SK-N-SH treated with all-trans-retinoic acid at 6 μM for 48 hours (cell line): ENCODE measurements at regions not wholly inside any gene's neighbourhood (a gene's known extent, or its start where the extent isn't known, plus 50 kb on each side); places are given as distances from the start of the nearest gene placed in this dataset.

ENCODE experiments used
- ATAC-seq: fragments of 200-7000 bp; cut with Tn5 transposase; 3 replicates; pipeline ENCODE4 v1.9.1; 2020; ENCODE audit warnings: mild to moderate bottlenecking, moderate library complexity
- ARNTL ChIP-seq: fragments of 450-650 bp; formaldehyde crosslinking; IDR thresholded peaks from 2 replicates; pipeline ENCODE4 v1.5.0; 2020; ENCODE audit warnings: low read depth, mild to moderate bottlenecking, moderate library complexity, borderline replicate concordance
- BACH2 ChIP-seq: fragments of 250-450 bp; sonication (Bioruptor Pico); IDR thresholded peaks from 2 replicates; pipeline ENCODE4 v1.9.0; 2021; ENCODE audit warnings: mild to moderate bottlenecking, borderline replicate concordance
- CSDC2 ChIP-seq: fragments of 250-450 bp; sonication (Bioruptor Pico); IDR thresholded peaks from 2 replicates; pipeline ENCODE4 v1.5.0; 2020; ENCODE audit warnings: mild to moderate bottlenecking, moderate library complexity
- ESRRG ChIP-seq: fragments of 250-450 bp; sonication (Bioruptor Pico); IDR thresholded peaks from 2 replicates; pipeline ENCODE4 v1.6.1; 2021; ENCODE audit warnings: mild to moderate bottlenecking
- GLIS3 ChIP-seq: fragments of 250-450 bp; sonication (Bioruptor Pico); IDR thresholded peaks from 2 replicates; pipeline ENCODE4 v1.5.0; 2020; ENCODE audit warnings: mild to moderate bottlenecking, moderate library complexity
- ISL1 ChIP-seq: fragments of 250-450 bp; sonication (Bioruptor Pico); IDR thresholded peaks from 2 replicates; pipeline ENCODE4 v2.1.2; 2022; ENCODE audit warnings: mild to moderate bottlenecking, moderate library complexity
- OSR1 ChIP-seq: fragments of 250-450 bp; sonication (Bioruptor Pico); IDR thresholded peaks from 2 replicates; pipeline ENCODE4 v1.8.0; 2022; ENCODE audit warnings: moderate library complexity, mild to moderate bottlenecking, inconsistent platforms
- PPARA ChIP-seq: fragments of 250-450 bp; sonication (Bioruptor Pico); IDR thresholded peaks from 2 replicates; pipeline ENCODE4 v1.5.0; 2020; ENCODE audit warnings: mild to moderate bottlenecking, borderline replicate concordance
- RARB ChIP-seq: fragments of 250-450 bp; sonication (Bioruptor Pico); IDR thresholded peaks from 2 replicates; pipeline ENCODE4 v1.8.0; 2021; ENCODE audit warnings: mild to moderate bottlenecking, moderate library complexity
- SNAI2 ChIP-seq: fragments of 250-450 bp; sonication (Bioruptor Pico); IDR thresholded peaks from 2 replicates; pipeline ENCODE4 v1.5.0; 2020; ENCODE audit warnings: mild to moderate bottlenecking, moderate library complexity
- TOX ChIP-seq: fragments of 250-450 bp; sonication (Bioruptor Pico); IDR thresholded peaks from 2 replicates; pipeline ENCODE4 v1.8.0; 2021; ENCODE audit warnings: mild to moderate bottlenecking, moderate library complexity, borderline replicate concordance
- ZC3H10 ChIP-seq: fragments of 250-450 bp; sonication (Bioruptor Pico); IDR thresholded peaks from 2 replicates; pipeline ENCODE4 v1.5.1; 2021; ENCODE audit warnings: mild to moderate bottlenecking, moderate library complexity
- ZFP3 ChIP-seq: fragments of 250-450 bp; sonication (Bioruptor Pico); IDR thresholded peaks from 2 replicates; pipeline ENCODE4 v1.5.0; 2020; ENCODE audit warnings: mild to moderate bottlenecking, moderate library complexity
- ZFP30 ChIP-seq: fragments of 450-650 bp; formaldehyde crosslinking; IDR thresholded peaks from 2 replicates; pipeline ENCODE4 v1.5.0; 2022; ENCODE audit warnings: mild to moderate bottlenecking, moderate library complexity
- ZNF565 ChIP-seq: fragments of 450-650 bp; formaldehyde crosslinking; conservative IDR thresholded peaks from 2 replicates; pipeline ENCODE4 v1.5.0; 2020; ENCODE audit warnings: low read depth, mild to moderate bottlenecking, moderate library complexity
- ZNF70 ChIP-seq: fragments of 450-650 bp; formaldehyde crosslinking; IDR thresholded peaks from 2 replicates; pipeline ENCODE4 v1.5.0; 2020; ENCODE audit warnings: mild to moderate bottlenecking, moderate library complexity
- ZNF8 ChIP-seq: fragments of 450-650 bp; formaldehyde crosslinking; IDR thresholded peaks from 2 replicates; pipeline ENCODE4 v1.5.0; 2020; ENCODE audit warnings: mild to moderate bottlenecking, moderate library complexity
- TF ChIP-seq, protein P1 (sequence below): fragments of 250-450 bp; sonication (Bioruptor Pico); IDR thresholded peaks from 2 replicates; pipeline ENCODE4 v1.8.0; 2021; ENCODE audit warnings: low read depth, mild to moderate bottlenecking, moderate library complexity, borderline replicate concordance
- TF ChIP-seq, protein P2 (sequence below): fragments of 250-450 bp; sonication (Bioruptor Pico); IDR thresholded peaks from 2 replicates; pipeline ENCODE4 v1.8.0; 2020; ENCODE audit warnings: mild to moderate bottlenecking, moderate library complexity, borderline replicate concordance
- TF ChIP-seq, protein P3 (sequence below): fragments of 250-450 bp; sonication (Bioruptor Pico); IDR thresholded peaks from 2 replicates; pipeline ENCODE4 v1.5.1; 2021; ENCODE audit warnings: mild to moderate bottlenecking, moderate library complexity
- TF ChIP-seq, protein P4 (sequence below): fragments of 250-450 bp; sonication (Bioruptor Pico); IDR thresholded peaks from 2 replicates; pipeline ENCODE4 v1.5.0; 2020; ENCODE audit warnings: mild to moderate bottlenecking, moderate library complexity

DNA sequence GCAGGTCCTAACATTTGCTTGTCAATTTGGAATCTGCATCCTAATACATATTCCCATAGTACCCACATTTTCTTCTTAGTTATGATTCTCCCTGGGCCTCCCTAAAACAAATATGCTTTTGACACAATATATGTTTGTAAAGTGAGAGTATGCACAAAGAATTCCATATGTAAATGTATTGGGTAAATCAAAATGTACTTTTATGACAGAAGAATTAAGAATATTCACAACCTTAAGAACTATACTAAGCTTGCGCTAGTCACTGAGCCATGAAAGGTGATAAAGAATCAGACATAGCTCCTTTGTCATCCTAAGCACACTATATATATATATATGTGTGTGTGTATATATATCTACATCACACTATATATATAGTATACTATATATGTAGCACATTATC lies 438.5 kb downstream of the ACTL7B start:
- ATAC-seq: no peak
- TF ChIP-seq ZC3H10 (no peak), PPARA (no peak), CSDC2 (CRISPR knock-in tag) (no peak), ZFP30 (CRISPR knock-in tag) (no peak), ZNF565 (CRISPR knock-in tag) (no peak), ISL1 (CRISPR knock-in tag) (no peak), ARNTL (CRISPR knock-in tag) (no peak), GLIS3 (no peak), ZFP3 (CRISPR knock-in tag) (no peak), TOX (no peak), SNAI2 (CRISPR knock-in tag) (no peak), ESRRG (CRISPR knock-in tag) (no peak), OSR1 (CRISPR knock-in tag) (no peak), ZNF8 (CRISPR knock-in tag) (no peak), BACH2 (no peak)
- TF ChIP-seq, protein P1, sequence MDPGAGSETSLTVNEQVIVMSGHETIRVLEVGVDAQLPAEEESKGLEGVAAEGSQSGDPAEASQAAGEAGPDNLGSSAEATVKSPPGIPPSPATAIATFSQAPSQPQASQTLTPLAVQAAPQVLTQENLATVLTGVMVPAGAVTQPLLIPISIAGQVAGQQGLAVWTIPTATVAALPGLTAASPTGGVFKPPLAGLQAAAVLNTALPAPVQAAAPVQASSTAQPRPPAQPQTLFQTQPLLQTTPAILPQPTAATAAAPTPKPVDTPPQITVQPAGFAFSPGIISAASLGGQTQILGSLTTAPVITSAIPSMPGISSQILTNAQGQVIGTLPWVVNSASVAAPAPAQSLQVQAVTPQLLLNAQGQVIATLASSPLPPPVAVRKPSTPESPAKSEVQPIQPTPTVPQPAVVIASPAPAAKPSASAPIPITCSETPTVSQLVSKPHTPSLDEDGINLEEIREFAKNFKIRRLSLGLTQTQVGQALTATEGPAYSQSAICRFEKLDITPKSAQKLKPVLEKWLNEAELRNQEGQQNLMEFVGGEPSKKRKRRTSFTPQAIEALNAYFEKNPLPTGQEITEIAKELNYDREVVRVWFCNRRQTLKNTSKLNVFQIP (CRISPR knock-in tag): no peak
- TF ChIP-seq, protein P2, sequence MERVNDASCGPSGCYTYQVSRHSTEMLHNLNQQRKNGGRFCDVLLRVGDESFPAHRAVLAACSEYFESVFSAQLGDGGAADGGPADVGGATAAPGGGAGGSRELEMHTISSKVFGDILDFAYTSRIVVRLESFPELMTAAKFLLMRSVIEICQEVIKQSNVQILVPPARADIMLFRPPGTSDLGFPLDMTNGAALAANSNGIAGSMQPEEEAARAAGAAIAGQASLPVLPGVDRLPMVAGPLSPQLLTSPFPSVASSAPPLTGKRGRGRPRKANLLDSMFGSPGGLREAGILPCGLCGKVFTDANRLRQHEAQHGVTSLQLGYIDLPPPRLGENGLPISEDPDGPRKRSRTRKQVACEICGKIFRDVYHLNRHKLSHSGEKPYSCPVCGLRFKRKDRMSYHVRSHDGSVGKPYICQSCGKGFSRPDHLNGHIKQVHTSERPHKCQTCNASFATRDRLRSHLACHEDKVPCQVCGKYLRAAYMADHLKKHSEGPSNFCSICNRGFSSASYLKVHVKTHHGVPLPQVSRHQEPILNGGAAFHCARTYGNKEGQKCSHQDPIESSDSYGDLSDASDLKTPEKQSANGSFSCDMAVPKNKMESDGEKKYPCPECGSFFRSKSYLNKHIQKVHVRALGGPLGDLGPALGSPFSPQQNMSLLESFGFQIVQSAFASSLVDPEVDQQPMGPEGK (CRISPR knock-in tag): no peak
- TF ChIP-seq, protein P3, sequence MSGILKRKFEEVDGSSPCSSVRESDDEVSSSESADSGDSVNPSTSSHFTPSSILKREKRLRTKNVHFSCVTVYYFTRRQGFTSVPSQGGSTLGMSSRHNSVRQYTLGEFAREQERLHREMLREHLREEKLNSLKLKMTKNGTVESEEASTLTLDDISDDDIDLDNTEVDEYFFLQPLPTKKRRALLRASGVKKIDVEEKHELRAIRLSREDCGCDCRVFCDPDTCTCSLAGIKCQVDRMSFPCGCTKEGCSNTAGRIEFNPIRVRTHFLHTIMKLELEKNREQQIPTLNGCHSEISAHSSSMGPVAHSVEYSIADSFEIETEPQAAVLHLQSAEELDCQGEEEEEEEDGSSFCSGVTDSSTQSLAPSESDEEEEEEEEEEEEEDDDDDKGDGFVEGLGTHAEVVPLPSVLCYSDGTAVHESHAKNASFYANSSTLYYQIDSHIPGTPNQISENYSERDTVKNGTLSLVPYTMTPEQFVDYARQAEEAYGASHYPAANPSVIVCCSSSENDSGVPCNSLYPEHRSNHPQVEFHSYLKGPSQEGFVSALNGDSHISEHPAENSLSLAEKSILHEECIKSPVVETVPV (CRISPR knock-in tag): no peak
- TF ChIP-seq, protein P4, sequence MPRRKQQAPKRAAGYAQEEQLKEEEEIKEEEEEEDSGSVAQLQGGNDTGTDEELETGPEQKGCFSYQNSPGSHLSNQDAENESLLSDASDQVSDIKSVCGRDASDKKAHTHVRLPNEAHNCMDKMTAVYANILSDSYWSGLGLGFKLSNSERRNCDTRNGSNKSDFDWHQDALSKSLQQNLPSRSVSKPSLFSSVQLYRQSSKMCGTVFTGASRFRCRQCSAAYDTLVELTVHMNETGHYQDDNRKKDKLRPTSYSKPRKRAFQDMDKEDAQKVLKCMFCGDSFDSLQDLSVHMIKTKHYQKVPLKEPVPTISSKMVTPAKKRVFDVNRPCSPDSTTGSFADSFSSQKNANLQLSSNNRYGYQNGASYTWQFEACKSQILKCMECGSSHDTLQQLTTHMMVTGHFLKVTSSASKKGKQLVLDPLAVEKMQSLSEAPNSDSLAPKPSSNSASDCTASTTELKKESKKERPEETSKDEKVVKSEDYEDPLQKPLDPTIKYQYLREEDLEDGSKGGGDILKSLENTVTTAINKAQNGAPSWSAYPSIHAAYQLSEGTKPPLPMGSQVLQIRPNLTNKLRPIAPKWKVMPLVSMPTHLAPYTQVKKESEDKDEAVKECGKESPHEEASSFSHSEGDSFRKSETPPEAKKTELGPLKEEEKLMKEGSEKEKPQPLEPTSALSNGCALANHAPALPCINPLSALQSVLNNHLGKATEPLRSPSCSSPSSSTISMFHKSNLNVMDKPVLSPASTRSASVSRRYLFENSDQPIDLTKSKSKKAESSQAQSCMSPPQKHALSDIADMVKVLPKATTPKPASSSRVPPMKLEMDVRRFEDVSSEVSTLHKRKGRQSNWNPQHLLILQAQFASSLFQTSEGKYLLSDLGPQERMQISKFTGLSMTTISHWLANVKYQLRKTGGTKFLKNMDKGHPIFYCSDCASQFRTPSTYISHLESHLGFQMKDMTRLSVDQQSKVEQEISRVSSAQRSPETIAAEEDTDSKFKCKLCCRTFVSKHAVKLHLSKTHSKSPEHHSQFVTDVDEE (CRISPR knock-in tag): no peak

DNA sequence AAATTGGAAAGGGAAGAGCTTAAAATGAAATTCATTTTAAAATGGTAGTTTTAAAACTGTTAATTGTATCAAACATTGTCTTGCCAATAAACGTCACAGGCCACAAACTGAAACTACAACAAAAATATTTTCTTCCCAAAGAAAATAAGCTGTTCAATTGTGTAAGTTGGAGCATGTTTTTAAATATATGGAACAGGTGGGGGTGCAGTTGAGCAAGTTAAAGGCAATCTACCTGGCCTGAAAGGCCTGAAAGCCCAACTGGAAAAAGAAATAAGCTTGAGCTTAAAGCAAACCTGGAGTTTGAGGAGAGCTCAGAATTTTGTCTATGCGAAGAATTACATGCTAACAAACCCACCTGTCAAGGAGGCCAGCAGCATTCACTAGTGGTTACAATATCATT lies 439.5 kb downstream of the ACTL7B start:
- peak; percentile 43; the same call in 1 of the 3 replicates for ATAC-seq

DNA sequence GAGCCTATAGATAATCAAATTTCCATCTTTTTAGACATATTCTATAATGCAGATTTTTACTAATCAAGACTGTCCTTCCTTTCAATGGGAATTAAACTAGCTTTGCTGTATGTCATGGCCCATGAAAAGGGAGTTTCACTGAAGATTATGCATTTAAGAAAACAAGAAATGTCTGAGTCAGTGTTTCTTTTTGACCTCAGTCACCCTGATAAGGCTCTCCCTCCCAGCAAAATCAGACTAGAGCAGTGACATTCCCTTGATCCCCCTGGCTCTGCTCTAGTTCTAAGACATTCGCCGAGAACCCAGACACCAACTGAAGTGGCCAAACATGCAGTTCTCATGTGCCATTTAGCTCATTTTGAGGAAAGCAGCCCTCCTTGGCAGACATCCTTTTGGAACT lies 442.0 kb downstream of the ACTL7B start:
- ATAC-seq: no peak
- no peak for TF ChIP-seq GLIS3
- no peak for TF ChIP-seq BACH2
- no peak for TF ChIP-seq ISL1 (CRISPR knock-in tag)
- no peak for TF ChIP-seq ARNTL (CRISPR knock-in tag)
- no peak for TF ChIP-seq ZC3H10
- no peak for TF ChIP-seq ZNF70 (CRISPR knock-in tag)
- TF ChIP-seq TOX: no peak
- TF ChIP-seq PPARA: no peak
- no peak for TF ChIP-seq ZNF8 (CRISPR knock-in tag)
- no peak for TF ChIP-seq ESRRG (CRISPR knock-in tag)
- TF ChIP-seq ZFP30 (CRISPR knock-in tag): no peak
- TF ChIP-seq ZFP3 (CRISPR knock-in tag): no peak
- TF ChIP-seq, protein P3 (CRISPR knock-in tag): no peak
- TF ChIP-seq OSR1 (CRISPR knock-in tag): no peak

More for the DNA sequence above, 439.5 kb downstream of the ACTL7B start:
- TF ChIP-seq ZFP30 (CRISPR knock-in tag) (no peak), RARB (CRISPR knock-in tag) (no peak)
